Brain microvascular endothelial cell (primary cell): ENCODE measurements at regions not wholly inside any gene's neighbourhood (a gene's known extent, or its start where the extent isn't known, plus 50 kb on each side); places are given as distances from the start of the nearest gene placed in this dataset.

Source experiments
- DNase-seq: peaks from one replicate; pipeline ENCODE4 v3.0.0-alpha.2; 2020
- H3K27ac ChIP-seq: fragments of 250-450 bp; sonication (Bioruptor Pico); 2 replicates; pipeline ENCODE4 v1.5.1; 2020; ENCODE audit warnings: mild to moderate bottlenecking, moderate library complexity
- H3K27me3 ChIP-seq: fragments of 250-450 bp; sonication (Bioruptor Pico); replicated peaks from 2 replicates; pipeline ENCODE4 v1.5.1; 2020; ENCODE audit warnings: mild to moderate bottlenecking
- H3K36me3 ChIP-seq: fragments of 250-450 bp; sonication (Bioruptor Pico); replicated peaks from 2 replicates; pipeline ENCODE4 v1.5.1; 2020; ENCODE audit warnings: mild to moderate bottlenecking
- H3K4me3 ChIP-seq: 2 replicates; pipeline ENCODE4 v1.5.1; 2011; ENCODE audit warnings: low read depth, mild to moderate bottlenecking, control low read depth, low read length, moderate library complexity
- CTCF ChIP-seq: IDR thresholded peaks from 2 replicates; pipeline ENCODE4 v1.5.1; 2011; ENCODE audit warnings: low read depth, mild to moderate bottlenecking, moderate library complexity, low read length, control low read depth, inconsistent platforms; ENCODE audit errors: missing control alignments
- in situ Hi-C: cut with HindIII; loops from 2 replicates; pipeline ENCODE4 v1.10.0; 2017; ENCODE audit warnings: low sequenced_read_pairs, low pct_ligation_motif_present

DNA sequence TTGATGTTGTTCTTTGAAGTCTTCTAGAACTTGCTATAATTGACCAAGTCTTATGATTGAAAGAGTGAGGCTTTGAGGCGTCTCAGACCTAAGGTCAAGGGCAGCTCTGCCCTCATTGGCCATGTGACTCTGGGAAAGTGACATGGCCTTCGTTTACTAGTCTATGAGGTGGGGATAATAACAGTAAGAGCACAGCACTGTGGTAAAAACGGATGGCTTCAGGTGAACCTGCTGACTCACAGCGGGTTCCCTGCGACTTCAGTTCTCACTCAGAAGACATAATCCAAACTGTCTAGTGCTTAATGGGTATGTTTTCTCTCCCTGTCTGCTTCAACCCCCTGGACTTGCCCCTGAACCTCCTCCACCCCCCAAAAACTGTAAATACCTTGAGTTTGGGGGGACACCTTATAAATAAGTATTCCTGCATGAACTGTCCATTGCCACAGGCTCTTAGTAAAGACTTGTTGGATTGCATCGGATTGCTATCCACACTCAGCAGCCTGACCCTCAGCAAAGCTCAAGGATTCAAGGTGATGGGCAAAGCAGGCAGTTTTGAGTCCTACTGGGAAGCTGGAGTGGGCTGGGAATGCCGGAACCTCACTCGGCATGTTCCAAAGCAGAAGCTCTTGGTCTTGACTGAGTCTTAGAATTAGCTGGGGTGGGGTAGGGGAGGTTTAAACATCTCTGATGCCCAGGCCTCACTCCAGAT, 304.6 kb downstream of the KLF6 start:
- H3K36me3 ChIP-seq, result no peaks in the 10 kb centered on the region
- no peaks in the 10 kb centered on the region for H3K27me3 ChIP-seq
- in situ Hi-C loops, result no loop called here
- H3K4me3 ChIP-seq, result no peak overlapping the region
- DNase-seq, result no peak
- TF ChIP-seq CTCF, result no peak
- no peak overlapping the region for H3K27ac ChIP-seq

- no peak for TF ChIP-seq CTCF
Measured at GRCh38 chr10:3478632-3479240, 306.2 kb upstream of the PITRM1 start.

DNA sequence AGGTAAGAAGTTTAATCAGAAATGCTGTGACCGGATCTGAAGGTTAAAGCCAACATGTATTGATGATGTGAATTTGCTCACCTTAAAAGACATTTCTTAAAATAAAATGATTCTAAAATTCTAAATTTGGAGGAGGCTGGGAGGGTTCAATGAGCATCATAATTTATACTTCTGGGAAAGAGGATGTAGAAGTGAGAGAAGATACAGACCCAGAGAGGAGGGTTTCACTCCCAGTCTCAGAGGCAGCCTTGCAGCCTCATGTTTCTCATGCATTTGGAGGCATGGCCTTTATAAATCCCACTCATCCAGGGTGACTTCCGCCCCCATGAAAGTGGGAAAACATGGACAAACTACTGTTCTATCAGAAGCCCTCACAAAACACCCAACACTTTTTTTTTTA, 305.6 kb upstream of the PITRM1 start:
- in situ Hi-C loops, result no loop called here
- Histone ChIP-seq H3K36me3 (no peaks in the 10 kb centered on the region), H3K4me3 (no peak overlapping the region), H3K27me3 (no peaks in the 10 kb centered on the region), H3K27ac (no peak overlapping the region)
- no peak for DNase-seq
- TF ChIP-seq CTCF, result no peak

More at GRCh38 chr10:3478632-3479240, 306.2 kb upstream of the PITRM1 start:
- no peak for DNase-seq
- Histone ChIP-seq H3K27ac (no peak overlapping the region), H3K36me3 (no peaks in the 10 kb centered on the region), H3K4me3 (no peak overlapping the region), H3K27me3 (no peaks in the 10 kb centered on the region)
- in situ Hi-C loops, result no loop called here

DNA sequence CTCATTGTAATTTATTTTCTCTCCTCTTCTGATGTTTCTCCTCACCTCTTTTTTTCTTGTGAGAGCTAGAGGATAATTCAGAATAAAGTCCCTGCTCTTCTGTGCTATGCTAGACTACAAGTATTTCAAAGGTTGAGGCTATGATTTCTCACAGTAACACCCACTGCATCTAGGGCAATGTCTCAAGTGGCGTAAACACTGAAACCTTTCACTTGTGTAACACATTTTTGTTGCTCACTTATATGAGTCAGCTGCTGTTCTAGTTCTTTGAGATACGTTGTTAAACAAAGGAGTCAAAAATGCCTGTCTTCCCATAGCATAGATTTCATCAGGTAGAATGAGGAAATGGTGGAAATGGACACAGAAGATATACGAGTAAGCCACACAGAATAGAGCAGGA, 305.1 kb upstream of the PITRM1 start:
- H3K4me3 ChIP-seq, result no peak overlapping the region
- no peaks in the 10 kb centered on the region for H3K36me3 ChIP-seq
- no peak for TF ChIP-seq CTCF
- peak; percentile 41 for DNase-seq
- H3K27ac ChIP-seq, result no peak overlapping the region
- no peaks in the 10 kb centered on the region for H3K27me3 ChIP-seq
- in situ Hi-C loops, result no loop called here

- H3K27me3 ChIP-seq, result no peaks in the 10 kb centered on the region
- in situ Hi-C loops, result no loop called here
Measured at GRCh38 chr10:3476640-3477448, 304.3 kb upstream of the PITRM1 start.

More at GRCh38 chr10:3476640-3477448, 304.3 kb upstream of the PITRM1 start:
- no peak overlapping the region for H3K27ac ChIP-seq
- H3K36me3 ChIP-seq, result no peaks in the 10 kb centered on the region
- no peak for TF ChIP-seq CTCF
- DNase-seq, result no peak
- no peak overlapping the region for H3K4me3 ChIP-seq
